ENCODE measurements at regions not wholly inside any gene's neighbourhood (a gene's known extent, or its start where the extent isn't known, plus 50 kb on each side); places are given as distances from the start of the nearest gene placed in this dataset.
"Not testable (repeated sequence)": the region's sequence is repeated elsewhere in the genome, so short reads cannot be mapped to it uniquely, and the experiment has no call there.

DNA sequence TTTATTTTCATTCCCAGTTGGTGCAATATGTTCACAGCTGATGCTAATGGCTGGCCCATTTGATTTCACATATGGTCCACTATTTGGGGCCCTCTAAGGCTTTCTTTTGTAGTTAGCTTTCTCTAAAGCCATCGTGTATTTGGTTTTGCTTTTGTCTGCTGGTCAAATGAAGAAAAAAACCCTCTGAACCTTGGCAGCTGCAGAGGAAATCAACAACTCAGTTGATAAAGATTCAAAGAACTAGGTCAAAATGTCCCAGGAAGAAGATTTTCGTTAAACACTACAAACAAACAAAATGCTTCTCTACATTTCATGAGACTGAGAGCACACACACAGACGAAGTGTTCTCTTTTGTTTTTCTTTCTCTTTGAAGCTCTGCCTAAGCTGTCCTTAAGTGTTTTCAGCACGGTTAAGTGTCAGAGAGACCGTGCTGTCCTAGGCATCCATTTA lies 655.0 kb downstream of the RWDD3 start:
- no peak for TF ChIP-seq CTCF (conservative IDR thresholded peaks at IDR 0.05; ENCODE audit: control insufficient read depth, insufficient read depth, low read depth, low read length)
- peak; percentile 0 for DNase-seq (ENCODE audit: low read depth)
- H3K4me3 ChIP-seq (ENCODE audit: control insufficient read depth, low read depth, low read length), result no peak overlapping the region

DNA sequence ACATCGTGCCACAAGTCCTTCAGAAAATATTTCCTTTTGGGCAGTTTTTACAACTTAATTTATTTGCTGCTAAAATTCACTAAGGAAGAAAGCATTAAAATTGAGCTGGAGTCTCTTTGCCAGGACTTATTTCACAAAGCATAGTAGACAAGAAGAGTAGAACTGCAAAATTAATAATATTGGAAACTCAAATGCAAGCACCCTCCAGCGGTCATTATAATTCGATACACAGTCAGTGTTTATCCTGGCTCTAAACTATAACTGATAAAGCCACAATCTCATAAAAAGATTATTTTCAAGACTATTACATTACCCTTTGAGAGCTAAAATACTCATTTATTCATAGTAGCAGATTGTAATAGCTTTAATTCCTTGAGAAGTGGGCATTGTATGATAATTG lies 655.4 kb downstream of the RWDD3 start:
- no peak overlapping the region for H3K4me3 ChIP-seq (ENCODE audit: control insufficient read depth, low read depth, low read length)
- no peak for DNase-seq (ENCODE audit: low read depth)
- no peak for TF ChIP-seq CTCF (conservative IDR thresholded peaks at IDR 0.05; ENCODE audit: control insufficient read depth, insufficient read depth, low read depth, low read length)

DNA sequence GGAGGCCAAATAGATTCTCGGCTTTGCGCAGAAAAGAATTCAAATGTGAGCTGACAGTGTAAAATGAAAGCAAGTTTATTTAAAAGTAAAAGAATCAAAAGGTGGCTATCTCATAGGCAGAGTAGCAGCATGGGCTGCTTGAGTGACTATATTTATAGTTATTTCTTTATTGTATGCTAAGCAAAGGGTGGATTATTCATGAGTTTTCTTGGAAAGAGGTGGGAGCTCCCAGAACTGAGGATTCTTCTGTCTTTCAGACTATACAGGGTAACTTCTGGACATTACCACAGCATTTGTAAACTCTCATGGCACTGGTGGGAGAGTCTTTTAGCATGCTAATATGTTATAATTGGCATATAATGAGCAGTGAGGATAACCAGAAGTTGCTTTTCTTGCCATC lies 659.9 kb downstream of the RWDD3 start:
- TF ChIP-seq CTCF (conservative IDR thresholded peaks at IDR 0.05; ENCODE audit: control insufficient read depth, insufficient read depth, low read depth, low read length), result no peak

DNA sequence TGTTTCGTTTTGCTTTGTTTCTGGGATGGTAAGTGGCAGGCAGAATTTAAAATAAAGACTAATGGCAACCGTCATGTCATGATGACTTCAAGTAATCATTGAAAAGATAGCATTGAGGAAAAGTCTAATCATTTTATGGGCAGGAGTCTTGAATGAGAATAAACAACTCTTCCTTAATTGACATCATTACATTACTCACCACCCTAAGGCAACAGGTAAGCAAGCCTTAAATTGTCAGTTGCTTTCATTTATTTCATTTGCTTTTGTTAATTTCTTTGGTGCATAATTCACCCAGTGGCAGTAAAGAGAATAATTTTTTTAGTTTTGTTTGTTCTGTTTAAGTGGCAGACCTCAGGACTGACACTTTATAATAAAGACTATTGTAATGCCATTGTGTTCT lies 669.0 kb downstream of the RWDD3 start:
- TF ChIP-seq CTCF (conservative IDR thresholded peaks at IDR 0.05; ENCODE audit: control insufficient read depth, insufficient read depth, low read depth, low read length), result no peak
- no peak overlapping the region for H3K4me3 ChIP-seq (ENCODE audit: control insufficient read depth, low read depth, low read length)
- DNase-seq (ENCODE audit: low read depth), result no peak

More for the DNA sequence above, 659.9 kb downstream of the RWDD3 start:
- H3K4me3 ChIP-seq (ENCODE audit: control insufficient read depth, low read depth, low read length), result no peak overlapping the region
- DNase-seq (ENCODE audit: low read depth), result no peak

- DNase-seq (ENCODE audit: low read depth), result no peak
- TF ChIP-seq CTCF (conservative IDR thresholded peaks at IDR 0.05; ENCODE audit: control insufficient read depth, insufficient read depth, low read depth, low read length), result no peak
- H3K4me3 ChIP-seq (ENCODE audit: control insufficient read depth, low read depth, low read length), result no peak overlapping the region
Observed at GRCh38 chr1:95905818-95906395, 671.9 kb downstream of the RWDD3 start.

DNA sequence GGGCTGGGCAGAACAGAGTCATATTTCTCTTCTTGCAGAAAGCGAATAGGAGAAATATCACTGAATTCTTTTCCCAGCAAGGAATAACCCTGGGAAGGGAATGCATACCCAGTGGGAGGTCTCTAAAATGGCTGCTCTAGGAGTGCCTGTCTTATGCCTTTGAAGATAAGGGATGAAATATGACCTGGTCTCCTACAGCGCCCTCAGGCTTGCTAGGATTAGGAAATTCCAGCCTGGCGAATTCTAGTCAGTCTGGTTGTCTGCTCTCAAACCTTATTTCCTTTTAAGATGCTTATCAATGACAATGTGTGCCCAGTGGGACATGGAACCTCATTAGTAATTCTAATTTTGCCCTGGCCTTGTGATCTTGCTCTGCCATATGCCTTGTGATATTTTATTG lies 677.7 kb downstream of the RWDD3 start:
- DNase-seq (ENCODE audit: low read depth); H3K4me3 ChIP-seq (ENCODE audit: control insufficient read depth, low read depth, low read length): not testable (repeated sequence)

GRCh38 chr1:95916616-95917015 lies 682.6 kb downstream of the RWDD3 start:
- TF ChIP-seq CTCF (conservative IDR thresholded peaks at IDR 0.05; ENCODE audit: control insufficient read depth, insufficient read depth, low read depth, low read length), result peak; percentile 47
- DNase-seq (ENCODE audit: low read depth), result peak; percentile 28
- H3K4me3 ChIP-seq (ENCODE audit: control insufficient read depth, low read depth, low read length), result no peak overlapping the region

Data from fibroblast of mammary gland (primary cell).